Heart left ventricle (tissue), 13 donors: ENCODE measurements at regions not wholly inside any gene's neighbourhood (a gene's known extent, or its start where the extent isn't known, plus 50 kb on each side); places are given as distances from the start of the nearest gene placed in this dataset.

Experiments
- POLR2A ChIP-seq, 2 donors: fragments of 450-650 bp; IDR thresholded peaks; one replicate each; pipeline ENCODE4 v1.6.1; 2017; ENCODE audit warnings: antibody characterized with exemption in 2 of 2, mild to moderate bottlenecking in 2 of 2, moderate library complexity in 2 of 2
- TF ChIP-seq, protein P1 (sequence below), 12 donors: fragments of 200-600 bp; sonication (generic) in 4 of 12; IDR thresholded peaks; one replicate each; pipeline versions ENCODE4 v1.5.0 to v1.8.0; 2018 to 2022; ENCODE audit warnings: antibody characterized with exemption in 12 of 12, mild to moderate bottlenecking in 5 of 12
- donor health status: ischemic (EF 13 %, LVEDD 7.1; RV severe dilation, severe dysfunction).
- donor health status: DM: no; HTN: yes; CAD: no.
- donor health status: DM: no; HTN: no; CAD: no.
- donor health status: ischemic (EF 25% LVEDD 6.9; RV normal size, moderate dysfunction).
- donor health status: ischemic (EF 25% LVEDD 5.7; RV mildly dilated, moderate dysfunction).
- donor health status: ischemic (EF 35%, LVEDD 5.7; RV mildly dilated, moderate dysfunction).
- donor health status: nonischemic (EF 11% LVEDD 7.7; RV severe dilation, severe dysfunction).
- donor health status: DM: yes; HTN: yes; CAD: no.
- donor health status: PGD.
- donor health status: ischemic (EF 29% LVEDD 5.4; RV normal size, mild dysfunction).
- donor health status: nonischemic (EF 23%, LVEDD 6.1; RV moderate dilation, normal function).

DNA sequence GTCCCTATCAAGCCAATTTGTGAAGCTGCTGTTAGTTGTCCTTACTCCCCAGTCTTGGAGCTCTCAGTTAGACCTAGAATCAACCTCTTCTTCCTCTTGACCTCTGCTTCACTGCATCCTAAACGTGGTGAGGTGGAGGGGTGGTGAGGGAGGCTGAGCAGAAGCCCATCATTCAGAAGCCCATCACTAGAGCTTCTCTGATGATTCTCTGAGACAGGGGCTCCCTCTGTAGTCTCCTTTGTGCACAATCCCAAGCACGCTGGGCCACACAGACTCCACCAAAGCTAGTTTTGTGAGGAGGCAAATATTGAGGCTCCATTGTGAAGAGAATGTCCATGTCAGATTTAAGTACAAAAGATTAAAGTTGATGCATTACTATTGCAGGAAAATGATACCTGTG, 163.8 kb upstream of the PRSS1 start:
- TF ChIP-seq, protein P1, sequence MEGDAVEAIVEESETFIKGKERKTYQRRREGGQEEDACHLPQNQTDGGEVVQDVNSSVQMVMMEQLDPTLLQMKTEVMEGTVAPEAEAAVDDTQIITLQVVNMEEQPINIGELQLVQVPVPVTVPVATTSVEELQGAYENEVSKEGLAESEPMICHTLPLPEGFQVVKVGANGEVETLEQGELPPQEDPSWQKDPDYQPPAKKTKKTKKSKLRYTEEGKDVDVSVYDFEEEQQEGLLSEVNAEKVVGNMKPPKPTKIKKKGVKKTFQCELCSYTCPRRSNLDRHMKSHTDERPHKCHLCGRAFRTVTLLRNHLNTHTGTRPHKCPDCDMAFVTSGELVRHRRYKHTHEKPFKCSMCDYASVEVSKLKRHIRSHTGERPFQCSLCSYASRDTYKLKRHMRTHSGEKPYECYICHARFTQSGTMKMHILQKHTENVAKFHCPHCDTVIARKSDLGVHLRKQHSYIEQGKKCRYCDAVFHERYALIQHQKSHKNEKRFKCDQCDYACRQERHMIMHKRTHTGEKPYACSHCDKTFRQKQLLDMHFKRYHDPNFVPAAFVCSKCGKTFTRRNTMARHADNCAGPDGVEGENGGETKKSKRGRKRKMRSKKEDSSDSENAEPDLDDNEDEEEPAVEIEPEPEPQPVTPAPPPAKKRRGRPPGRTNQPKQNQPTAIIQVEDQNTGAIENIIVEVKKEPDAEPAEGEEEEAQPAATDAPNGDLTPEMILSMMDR (IDR thresholded peaks at IDR 0.05): no peak
- no peak for TF ChIP-seq POLR2A (IDR thresholded peaks at IDR 0.05)
